GM21390 (cell line): ENCODE measurements at regions not wholly inside any gene's neighbourhood (a gene's known extent, or its start where the extent isn't known, plus 50 kb on each side); places are given as distances from the start of the nearest gene placed in this dataset.
"Not testable (repeated sequence)": the region's sequence is repeated elsewhere in the genome, so short reads cannot be mapped to it uniquely, and the experiment has no call there.

Source experiments
- ATAC-seq: cut with Tn5 transposase; IDR thresholded peaks from one replicate; pipeline ENCODE4 v1.9.1; 2021; ENCODE audit not compliant: unreplicated experiment

GRCh38 chr5:155684417-155684816 is 642.5 kb upstream of the SGCD start:
- no peak for ATAC-seq

- ATAC-seq: no peak
Measured at GRCh38 chr5:155686131-155686530, 640.8 kb upstream of the SGCD start.

DNA sequence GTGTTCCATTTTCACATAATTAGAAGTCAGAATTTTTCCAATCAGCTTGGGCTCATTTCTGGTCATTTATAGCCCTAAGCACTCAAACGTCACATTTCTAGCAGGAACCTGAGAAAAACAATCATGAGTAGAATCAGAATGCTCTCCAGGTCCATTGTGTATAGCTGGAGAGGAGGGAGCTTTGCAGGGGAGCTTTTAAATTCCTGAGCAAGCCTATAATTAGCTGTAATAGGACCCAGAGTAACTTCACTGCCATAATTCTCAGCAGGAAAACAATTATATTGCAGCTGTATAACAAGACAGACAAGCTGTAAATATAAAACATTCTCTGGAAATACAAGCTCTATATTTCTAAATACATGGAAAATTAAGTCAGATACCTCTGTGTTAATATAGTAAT is 637.6 kb upstream of the SGCD start:
- no peak for ATAC-seq

DNA sequence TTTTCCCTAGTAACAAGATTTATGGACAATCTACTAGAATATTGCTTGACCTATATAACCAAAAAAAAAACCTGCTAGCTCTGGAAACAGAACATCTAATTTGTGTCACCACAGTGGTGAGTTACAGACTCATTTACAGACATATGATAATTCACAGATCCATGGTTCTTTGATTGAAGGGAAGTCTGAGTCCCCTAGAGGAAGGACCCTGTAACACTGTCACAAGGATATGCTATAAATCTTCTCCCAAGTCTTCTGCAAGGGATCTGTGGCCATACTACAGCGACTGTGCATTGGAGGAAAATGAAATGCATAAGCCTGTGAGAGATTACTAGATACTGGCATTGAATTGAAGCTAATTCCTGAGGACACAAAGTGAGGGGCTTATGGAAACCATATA is 630.6 kb upstream of the SGCD start:
- ATAC-seq: no peak

GRCh38 chr5:155697236-155697635 is 629.7 kb upstream of the SGCD start:
- ATAC-seq: no peak

- no peak for ATAC-seq
Measured at GRCh38 chr5:155699385-155699784, 627.6 kb upstream of the SGCD start.

DNA sequence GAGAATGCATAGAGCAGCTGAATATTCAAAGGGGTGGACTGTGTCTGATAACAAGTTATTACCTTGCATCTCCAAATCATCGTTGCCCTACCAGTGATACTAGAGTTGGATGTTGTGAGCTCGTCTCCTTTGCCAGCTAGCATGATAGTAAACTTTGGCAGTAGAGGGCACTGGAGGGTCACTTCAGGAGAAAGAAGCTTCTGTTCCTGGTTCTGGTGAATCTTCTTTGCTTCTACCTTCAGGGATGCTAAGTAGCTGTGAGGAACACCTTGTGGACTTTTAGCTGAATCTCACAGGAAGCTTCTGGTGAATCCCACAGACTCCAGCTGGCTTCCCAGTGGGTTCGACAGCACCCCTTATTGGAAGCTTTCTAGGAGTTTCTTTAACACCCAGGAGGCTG is 626.6 kb upstream of the SGCD start:
- ATAC-seq: no peak

DNA sequence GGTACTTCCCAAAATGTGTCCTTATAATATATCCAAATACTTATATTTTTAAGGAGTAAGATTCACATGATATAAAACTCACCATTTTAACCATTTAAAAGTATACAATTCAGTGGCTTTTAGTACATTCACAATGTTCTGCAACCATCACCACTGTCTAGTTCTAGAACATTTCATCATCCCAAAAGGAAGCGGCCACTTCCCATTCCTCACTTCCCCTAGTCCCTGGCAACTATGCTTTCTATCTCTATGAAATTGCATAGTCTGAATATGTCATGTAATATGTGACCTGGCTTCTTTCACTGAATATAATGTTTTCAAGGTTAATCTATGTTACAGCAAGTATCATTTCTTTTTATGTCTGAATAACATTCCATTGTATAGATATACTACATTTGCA is 615.1 kb upstream of the SGCD start:
- ATAC-seq: no peak

- ATAC-seq: not testable (repeated sequence)
Measured at GRCh38 chr5:155714435-155714834, 612.5 kb upstream of the SGCD start.

DNA sequence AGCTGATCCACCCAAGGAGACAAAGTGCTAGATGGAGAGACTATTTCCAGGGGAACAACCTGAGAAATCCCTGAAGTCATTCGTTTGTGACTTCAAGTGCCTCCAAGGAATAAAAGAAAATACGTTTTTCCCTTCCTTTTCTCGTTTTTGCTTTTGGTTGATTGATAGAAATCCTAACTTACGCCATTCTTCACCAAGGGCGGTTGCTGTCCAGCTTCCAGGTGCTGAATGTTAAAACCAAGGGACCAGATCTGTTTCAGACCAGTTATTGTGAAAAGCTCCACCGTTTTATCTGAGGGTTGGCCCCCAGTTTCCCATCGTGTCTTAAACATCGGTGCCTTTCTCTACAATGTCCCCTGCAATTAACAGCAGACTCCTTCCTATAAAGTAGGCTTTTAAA is 600.7 kb upstream of the SGCD start:
- ATAC-seq: no peak

DNA sequence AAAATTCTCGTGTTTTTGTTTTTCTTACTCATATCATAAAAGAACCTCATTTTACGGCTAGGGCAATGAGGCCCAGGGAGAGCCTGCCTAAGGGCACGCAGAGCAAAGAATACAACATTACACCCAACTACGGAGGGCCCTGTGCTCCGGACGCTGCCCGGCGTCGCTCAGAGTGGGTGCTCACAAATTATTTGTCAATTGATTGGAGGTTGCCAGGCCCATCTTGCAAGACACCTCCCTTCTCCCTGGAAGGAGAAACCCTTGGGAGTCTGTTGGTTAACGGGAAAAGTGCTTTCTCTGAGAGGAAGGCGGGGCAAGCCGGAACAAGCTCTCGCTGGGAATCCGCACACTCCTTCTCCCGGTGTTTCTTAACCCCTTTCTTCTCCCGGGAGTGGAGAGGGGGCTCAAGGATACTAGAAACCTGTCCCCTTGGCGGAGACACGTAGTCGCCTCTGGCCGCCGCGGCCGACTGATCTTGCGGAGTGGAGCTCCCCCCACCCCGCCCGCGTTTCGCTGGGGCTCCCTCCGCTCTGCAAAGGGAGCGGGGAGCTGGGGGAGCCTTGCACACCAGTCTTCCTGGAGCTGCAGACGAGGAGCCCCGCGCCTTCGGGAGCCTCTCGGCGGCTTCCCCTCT is 599.3 kb upstream of the SGCD start:
- no peak for ATAC-seq

- ATAC-seq: no peak
Measured at GRCh38 chr5:155728146-155728856, 598.7 kb upstream of the SGCD start.

- ATAC-seq: no peak
Measured at GRCh38 chr5:155728857-155729683, 597.9 kb upstream of the SGCD start.

DNA sequence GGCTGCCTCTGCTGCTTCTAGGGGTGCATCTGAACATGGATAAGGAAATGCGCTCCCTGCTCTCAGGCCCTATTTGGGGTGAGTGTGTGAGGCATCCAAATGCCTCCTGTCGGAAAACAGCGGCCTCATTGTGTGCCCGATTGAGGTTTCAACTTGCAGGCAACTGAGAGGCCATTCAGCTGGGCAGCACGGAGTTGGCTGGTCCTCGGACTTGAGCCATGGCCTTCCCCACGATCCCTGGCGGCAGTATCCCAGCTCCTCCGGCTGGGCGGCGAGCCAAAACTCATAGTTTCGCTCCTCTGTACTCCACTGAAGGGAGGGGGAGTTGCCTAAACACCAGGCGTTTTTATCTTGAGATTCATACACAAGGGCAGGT is 597.3 kb upstream of the SGCD start:
- no peak for ATAC-seq

GRCh38 chr5:155732587-155733376 is 594.2 kb upstream of the SGCD start:
- ATAC-seq: no peak

GRCh38 chr5:155733935-155734334 is 593.0 kb upstream of the SGCD start:
- no peak for ATAC-seq

DNA sequence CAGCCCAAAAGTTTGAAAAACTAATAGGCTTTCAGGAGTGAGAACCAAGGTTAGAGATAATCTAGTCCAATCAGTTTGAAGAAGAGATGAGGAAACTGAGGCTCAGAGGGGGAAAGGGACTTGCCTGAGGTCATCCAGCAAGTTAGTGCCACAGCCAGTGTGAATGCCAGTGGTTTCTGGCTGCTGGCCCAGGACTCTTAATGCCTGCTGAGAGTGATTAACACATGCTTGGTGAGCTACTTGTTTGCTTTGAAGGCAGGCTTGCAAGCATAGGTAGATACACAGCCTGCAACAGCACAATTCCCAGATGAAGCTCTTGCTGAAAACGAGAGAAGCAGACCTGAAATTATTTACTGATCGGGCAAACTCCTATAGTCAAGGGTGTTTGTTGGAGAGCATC is 591.6 kb upstream of the SGCD start:
- ATAC-seq: no peak

DNA sequence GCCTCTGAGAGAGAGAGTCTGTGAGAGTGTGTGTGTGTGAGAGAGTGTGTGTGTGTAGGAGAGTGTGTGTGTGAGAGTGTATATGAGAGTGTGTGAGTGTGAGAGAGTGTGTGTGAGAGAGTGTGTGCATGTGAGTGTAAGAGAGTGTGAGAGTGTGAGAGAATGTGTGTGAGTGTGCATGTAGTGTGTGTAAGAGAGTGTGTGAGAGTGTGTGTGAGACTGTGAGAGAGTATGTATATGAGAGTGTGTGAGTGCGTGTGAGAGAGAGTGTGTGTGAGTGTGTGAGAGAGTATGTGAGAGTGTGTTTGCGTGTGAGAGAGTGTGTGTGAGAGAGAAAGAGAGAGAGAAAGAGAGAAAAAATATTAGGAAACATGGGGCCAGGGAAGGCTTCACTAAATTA is 588.3 kb upstream of the SGCD start:
- ATAC-seq: no peak

GRCh38 chr5:155746367-155747038 is 580.5 kb upstream of the SGCD start:
- no peak for ATAC-seq

GRCh38 chr5:155750101-155750500 is 576.9 kb upstream of the SGCD start:
- ATAC-seq: no peak

GRCh38 chr5:155750571-155750970 is 576.4 kb upstream of the SGCD start:
- no peak for ATAC-seq
